SU-DHL-6 (cell line): ENCODE measurements at regions not wholly inside any gene's neighbourhood (a gene's known extent, or its start where the extent isn't known, plus 50 kb on each side); places are given as distances from the start of the nearest gene placed in this dataset.

Experiments used
- H2AFZ ChIP-seq: fragments of 200-600 bp; sonication (generic); 2 replicates; pipeline ENCODE4 v1.6.1; 2014; ENCODE audit warnings: low read depth, mild to moderate bottlenecking, moderate library complexity, mixed read lengths, antibody characterized with exemption, low read length; ENCODE audit not compliant: severe bottlenecking
- H3F3A ChIP-seq: fragments of 200-600 bp; shearing (Covaris generic); 2 replicates; pipeline ENCODE4 v1.6.0; 2016; ENCODE audit warnings: antibody characterized with exemption, mild to moderate bottlenecking; ENCODE audit not compliant: insufficient read depth
- H3K27ac ChIP-seq: fragments of 200-600 bp; sonication (generic); 2 replicates; pipeline ENCODE4 v1.5.1; 2016; ENCODE audit warnings: low read depth, mild to moderate bottlenecking, low read length, moderate library complexity, mixed read lengths
- H3K27me3 ChIP-seq: fragments of 200-600 bp; sonication (generic), shearing (Covaris generic); 2 replicates; pipeline ENCODE4 v1.6.0; 2014; ENCODE audit warnings: mild to moderate bottlenecking, low read length
- H3K36me3 ChIP-seq: fragments of 200-600 bp; sonication (generic); 2 replicates; pipeline ENCODE4 v1.6.1; 2014; ENCODE audit warnings: mild to moderate bottlenecking, low read length, mixed read lengths
- H3K4me2 ChIP-seq: fragments of 300-600, 200-600 bp; shearing (Covaris generic), sonication (generic); 2 replicates; pipeline ENCODE4 v1.6.0; 2014; ENCODE audit warnings: low read length, low read depth, mild to moderate bottlenecking; ENCODE audit not compliant: poor library complexity, severe bottlenecking
- H3K4me3 ChIP-seq: fragments of 200-600 bp; sonication (generic); 2 replicates; pipeline ENCODE4 v1.5.1; 2014; ENCODE audit warnings: antibody characterized with exemption, low read length, mild to moderate bottlenecking, mixed read lengths; ENCODE audit not compliant: insufficient read depth, poor library complexity, severe bottlenecking
- H3K79me2 ChIP-seq: fragments of 200-600 bp; sonication (generic); 2 replicates; pipeline ENCODE4 v1.6.1; 2014; ENCODE audit warnings: mild to moderate bottlenecking, low read length, moderate library complexity; ENCODE audit not compliant: insufficient read depth
- H3K9ac ChIP-seq: fragments of 200-600 bp; sonication (generic); 2 replicates; pipeline ENCODE4 v1.7.0; 2014; ENCODE audit warnings: mild to moderate bottlenecking, low read length
- H3K9me2 ChIP-seq: fragments of 200-600 bp; sonication (generic); replicated peaks from 2 replicates; pipeline ENCODE4 v1.6.1; 2014; ENCODE audit warnings: low read length; ENCODE audit not compliant: insufficient read depth
- H3K9me3 ChIP-seq: fragments of 200-600 bp; sonication (generic); 2 replicates; pipeline ENCODE4 v1.6.1; 2014; ENCODE audit warnings: low read length, mixed read lengths; ENCODE audit not compliant: insufficient read depth
- H4K20me1 ChIP-seq: fragments of 200-600 bp; sonication (generic); 2 replicates; pipeline ENCODE4 v1.6.1; 2014; ENCODE audit warnings: low read depth, mild to moderate bottlenecking, antibody characterized with exemption, low read length, moderate library complexity, mixed read lengths
- EZH2phosphoT487 ChIP-seq: fragments of 200-600 bp; sonication (generic), shearing (Covaris generic); conservative IDR thresholded peaks from 2 replicates; pipeline ENCODE4 v1.6.1; 2018; ENCODE audit warnings: mild to moderate bottlenecking, antibody characterized with exemption, low read length, moderate library complexity, mixed read lengths
- TF ChIP-seq, protein P1 (sequence below): fragments of 200-600 bp; sonication (generic); IDR thresholded peaks from one replicate; pipeline ENCODE4 v1.5.1; 2017; ENCODE audit warnings: antibody characterized with exemption, mild to moderate bottlenecking, low read length, moderate library complexity; ENCODE audit not compliant: insufficient read depth, poor library complexity, severe bottlenecking

GRCh38 chr14:84225268-84225667, 1304.7 kb upstream of the FLRT2 start:
- TF ChIP-seq, protein P1, sequence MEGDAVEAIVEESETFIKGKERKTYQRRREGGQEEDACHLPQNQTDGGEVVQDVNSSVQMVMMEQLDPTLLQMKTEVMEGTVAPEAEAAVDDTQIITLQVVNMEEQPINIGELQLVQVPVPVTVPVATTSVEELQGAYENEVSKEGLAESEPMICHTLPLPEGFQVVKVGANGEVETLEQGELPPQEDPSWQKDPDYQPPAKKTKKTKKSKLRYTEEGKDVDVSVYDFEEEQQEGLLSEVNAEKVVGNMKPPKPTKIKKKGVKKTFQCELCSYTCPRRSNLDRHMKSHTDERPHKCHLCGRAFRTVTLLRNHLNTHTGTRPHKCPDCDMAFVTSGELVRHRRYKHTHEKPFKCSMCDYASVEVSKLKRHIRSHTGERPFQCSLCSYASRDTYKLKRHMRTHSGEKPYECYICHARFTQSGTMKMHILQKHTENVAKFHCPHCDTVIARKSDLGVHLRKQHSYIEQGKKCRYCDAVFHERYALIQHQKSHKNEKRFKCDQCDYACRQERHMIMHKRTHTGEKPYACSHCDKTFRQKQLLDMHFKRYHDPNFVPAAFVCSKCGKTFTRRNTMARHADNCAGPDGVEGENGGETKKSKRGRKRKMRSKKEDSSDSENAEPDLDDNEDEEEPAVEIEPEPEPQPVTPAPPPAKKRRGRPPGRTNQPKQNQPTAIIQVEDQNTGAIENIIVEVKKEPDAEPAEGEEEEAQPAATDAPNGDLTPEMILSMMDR: no peak
- TF ChIP-seq EZH2phosphoT487: no peak
- Histone ChIP-seq H3K9me2 (no peaks in the 10 kb centered on the region), H3K4me2 (no peak overlapping the region), H3K4me3 (no peak overlapping the region), H3K9me3 (no peaks in the 10 kb centered on the region), H3K27ac (no peak overlapping the region), H3K79me2 (no peaks in the 10 kb centered on the region), H3K27me3 (no peaks in the 10 kb centered on the region), H3F3A (no peaks in the 10 kb centered on the region), H4K20me1 (no peaks in the 10 kb centered on the region), H3K9ac (no peak overlapping the region), H2AFZ (no peak overlapping the region), H3K36me3 (no peaks in the 10 kb centered on the region)

DNA sequence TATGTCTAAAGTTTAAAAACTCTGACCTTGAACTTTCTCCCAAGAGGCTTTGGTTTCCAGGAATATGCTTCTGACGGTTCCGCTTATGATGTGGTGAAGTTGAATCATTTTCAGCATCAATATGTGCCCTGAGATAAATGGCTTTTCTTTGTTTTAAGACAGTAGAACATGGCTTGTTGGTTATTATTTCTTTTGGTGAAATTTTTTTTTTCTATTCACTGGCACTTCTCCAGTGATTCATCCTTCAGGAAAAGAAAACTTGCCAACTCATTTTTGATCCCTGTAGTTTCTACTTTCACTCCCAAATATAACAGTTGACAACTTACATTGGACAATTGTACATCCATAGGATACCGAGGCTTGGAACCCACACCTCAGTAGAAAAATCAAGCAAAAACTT, 1301.2 kb upstream of the FLRT2 start:
- Histone ChIP-seq H3K4me2 (no peak overlapping the region), H2AFZ (no peak overlapping the region), H3K9me3 (no peaks in the 10 kb centered on the region), H3K9ac (no peak overlapping the region), H3K27me3 (no peaks in the 10 kb centered on the region), H3K9me2 (no peaks in the 10 kb centered on the region), H3K27ac (no peak overlapping the region), H3K36me3 (no peaks in the 10 kb centered on the region), H3K4me3 (no peak overlapping the region), H4K20me1 (no peaks in the 10 kb centered on the region), H3F3A (no peaks in the 10 kb centered on the region), H3K79me2 (no peaks in the 10 kb centered on the region)
- no peak for TF ChIP-seq EZH2phosphoT487
- TF ChIP-seq, protein P1: no peak

DNA sequence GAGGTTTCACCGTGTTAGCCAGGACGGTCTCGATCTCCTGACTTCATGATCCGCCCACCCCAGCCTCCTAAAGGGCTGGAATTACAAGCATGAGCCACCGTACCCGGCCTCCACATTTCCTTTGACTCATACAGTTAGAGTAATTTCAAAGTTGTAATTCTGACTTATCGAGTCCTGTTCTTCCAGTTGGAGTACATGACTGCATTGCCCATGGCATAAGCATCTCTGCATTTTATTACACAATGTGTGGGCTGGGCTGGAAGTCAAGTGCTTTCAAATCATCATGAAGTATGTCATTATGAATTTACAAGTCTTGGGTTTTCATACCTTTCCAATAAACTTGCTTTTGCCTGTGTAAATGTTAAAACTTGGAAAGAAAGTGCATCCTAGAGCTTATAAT, 1295.7 kb upstream of the FLRT2 start:
- H3K79me2 ChIP-seq: no peaks in the 10 kb centered on the region
- no peaks in the 10 kb centered on the region for H3K9me2 ChIP-seq
- H3F3A ChIP-seq: no peaks in the 10 kb centered on the region
- H3K4me3 ChIP-seq: no peak overlapping the region
- H2AFZ ChIP-seq: no peak overlapping the region
- no peak overlapping the region for H3K9ac ChIP-seq
- no peak overlapping the region for H3K4me2 ChIP-seq
- no peak overlapping the region for H3K27ac ChIP-seq
- no peaks in the 10 kb centered on the region for H3K9me3 ChIP-seq
- H4K20me1 ChIP-seq: no peaks in the 10 kb centered on the region
- no peaks in the 10 kb centered on the region for H3K36me3 ChIP-seq
- TF ChIP-seq, protein P1: no peak
- no peak for TF ChIP-seq EZH2phosphoT487
- no peaks in the 10 kb centered on the region for H3K27me3 ChIP-seq

DNA sequence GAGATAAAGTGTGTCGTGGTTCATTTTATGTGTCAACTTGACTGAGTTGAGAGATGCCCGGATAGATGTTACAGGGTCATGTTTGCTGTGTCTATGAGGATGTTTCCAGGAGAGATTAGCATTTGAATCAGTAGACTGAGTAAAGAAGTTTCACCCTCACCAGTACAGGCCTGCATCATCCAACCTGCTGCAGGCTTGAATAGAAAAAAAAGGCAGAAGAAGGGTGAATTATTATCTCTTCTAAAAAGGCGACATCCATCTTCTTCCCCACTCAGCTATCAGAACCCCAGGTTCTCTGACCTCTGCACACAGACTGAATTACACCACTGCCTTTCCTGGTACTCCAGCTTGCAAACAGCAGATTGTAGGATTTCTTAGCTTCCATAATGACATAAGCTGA, 1293.7 kb upstream of the FLRT2 start:
- no peaks in the 10 kb centered on the region for H3K79me2 ChIP-seq
- no peaks in the 10 kb centered on the region for H3K9me3 ChIP-seq
- no peak overlapping the region for H2AFZ ChIP-seq
- H3K9ac ChIP-seq: no peak overlapping the region
- no peak overlapping the region for H3K4me3 ChIP-seq
- no peaks in the 10 kb centered on the region for H3K36me3 ChIP-seq
- H4K20me1 ChIP-seq: no peaks in the 10 kb centered on the region
- no peak for TF ChIP-seq EZH2phosphoT487
- TF ChIP-seq, protein P1: no peak
- H3K9me2 ChIP-seq: no peaks in the 10 kb centered on the region
- H3K27me3 ChIP-seq: no peaks in the 10 kb centered on the region
- H3K27ac ChIP-seq: no peak overlapping the region
- H3K4me2 ChIP-seq: no peak overlapping the region
- no peaks in the 10 kb centered on the region for H3F3A ChIP-seq
